OCI-LY7 (cell line): ENCODE measurements at regions not wholly inside any gene's neighbourhood (a gene's known extent, or its start where the extent isn't known, plus 50 kb on each side); places are given as distances from the start of the nearest gene placed in this dataset.

Experiments
- CTCF ChIP-seq: fragments of 200-600 bp; sonication (generic); conservative IDR thresholded peaks from 2 replicates; pipeline ENCODE4 v1.5.1; 2014; ENCODE audit warnings: mild to moderate bottlenecking, antibody characterized with exemption, low read length, moderate library complexity, mixed read lengths
- EZH2phosphoT487 ChIP-seq: fragments of 200-600 bp; sonication (generic); IDR thresholded peaks from 2 replicates; pipeline ENCODE4 v1.6.1; 2018; ENCODE audit warnings: low read depth, borderline replicate concordance, mild to moderate bottlenecking, mixed run types, antibody characterized with exemption, low read length, moderate library complexity, mixed read lengths

GRCh38 chr15:81897057-81897677 lies 148.7 kb downstream of the MEX3B start:
- TF ChIP-seq CTCF (no peak), EZH2phosphoT487 (no peak)
